GM19351 (cell line): ENCODE measurements at regions not wholly inside any gene's neighbourhood (a gene's known extent, or its start where the extent isn't known, plus 50 kb on each side); places are given as distances from the start of the nearest gene placed in this dataset.

Source experiments
- ATAC-seq: cut with Tn5 transposase; IDR thresholded peaks from one replicate; pipeline ENCODE4 v1.9.1; 2021; ENCODE audit warnings: mild to moderate bottlenecking, moderate library complexity; ENCODE audit not compliant: unreplicated experiment

- ATAC-seq: no peak
Observed at GRCh38 chr12:91931111-91931510, 214.5 kb downstream of the BTG1 start.

- ATAC-seq: no peak
Observed at GRCh38 chr12:91928501-91928900, 217.1 kb downstream of the BTG1 start.

- ATAC-seq: no peak
Observed at GRCh38 chr12:91926848-91927247, 218.8 kb downstream of the BTG1 start.

- ATAC-seq: no peak
Observed at GRCh38 chr12:91924827-91925226, 220.8 kb downstream of the BTG1 start.

- no peak for ATAC-seq
Observed at GRCh38 chr12:91923864-91924263, 221.8 kb downstream of the BTG1 start.

- ATAC-seq: no peak
Observed at GRCh38 chr12:91922674-91923073, 223.0 kb downstream of the BTG1 start.

GRCh38 chr12:91922139-91922538 lies 223.5 kb downstream of the BTG1 start:
- no peak for ATAC-seq

- ATAC-seq: no peak
Observed at GRCh38 chr12:91921555-91921954, 224.1 kb downstream of the BTG1 start.

GRCh38 chr12:91920741-91921140 lies 224.9 kb downstream of the BTG1 start:
- no peak for ATAC-seq

- ATAC-seq: no peak
Observed at GRCh38 chr12:91920276-91920675, 225.4 kb downstream of the BTG1 start.

- ATAC-seq: no peak
Observed at GRCh38 chr12:91918431-91918830, 227.2 kb downstream of the BTG1 start.

- ATAC-seq: no peak
Observed at GRCh38 chr12:91914701-91915100, 230.9 kb downstream of the BTG1 start.

- ATAC-seq: no peak
Observed at GRCh38 chr12:91913651-91914050, 232.0 kb downstream of the BTG1 start.

- no peak for ATAC-seq
Observed at GRCh38 chr12:91913124-91913523, 232.5 kb downstream of the BTG1 start.

GRCh38 chr12:91912178-91912577 lies 233.5 kb downstream of the BTG1 start:
- ATAC-seq: no peak

GRCh38 chr12:91910871-91911388 lies 234.7 kb downstream of the BTG1 start:
- no peak for ATAC-seq

GRCh38 chr12:91902860-91903683 lies 242.6 kb downstream of the BTG1 start:
- ATAC-seq: no peak

- no peak for ATAC-seq
Observed at GRCh38 chr12:91901381-91902074, 244.1 kb downstream of the BTG1 start.

- ATAC-seq: no peak
Observed at GRCh38 chr12:91900971-91901370, 244.7 kb downstream of the BTG1 start.

- no peak for ATAC-seq
Observed at GRCh38 chr12:91899056-91899455, 246.6 kb downstream of the BTG1 start.

GRCh38 chr12:91897025-91897515 lies 248.6 kb downstream of the BTG1 start:
- no peak for ATAC-seq
